Upper lobe of right lung (tissue), 1 donor: ENCODE measurements at regions not wholly inside any gene's neighbourhood (a gene's known extent, or its start where the extent isn't known, plus 50 kb on each side); places are given as distances from the start of the nearest gene placed in this dataset.

ENCODE experiments used
- ATAC-seq: fragments of 200-7000 bp; cut with Tn5 transposase; one replicate; pipeline ENCODE4 v1.9.1; 2020; ENCODE audit warnings: mild to moderate bottlenecking, moderate library complexity
- DNase-seq: peaks from one replicate; pipeline ENCODE4 v3.0.0-alpha.2; 2020
- H3K27ac ChIP-seq: fragments of 200-600 bp; one replicate; pipeline ENCODE4 v1.8.0; 2022
- H3K27me3 ChIP-seq: fragments of 200-600 bp; one replicate; pipeline ENCODE4 v1.8.0; 2022; ENCODE audit warnings: mild to moderate bottlenecking
- H3K36me3 ChIP-seq: fragments of 200-600 bp; one replicate; pipeline ENCODE4 v1.8.0; 2022
- H3K4me1 ChIP-seq: fragments of 200-600 bp; one replicate; pipeline ENCODE4 v1.8.0; 2022
- H3K4me3 ChIP-seq: fragments of 200-600 bp; one replicate; pipeline ENCODE4 v1.8.0; 2022; ENCODE audit warnings: mild to moderate bottlenecking
- H3K9me3 ChIP-seq: fragments of 200-600 bp; one replicate; pipeline ENCODE4 v1.8.0; 2022
- CTCF ChIP-seq: fragments of 200-600 bp; IDR thresholded peaks from one replicate; pipeline ENCODE4 v1.8.0; 2022; ENCODE audit warnings: antibody characterized with exemption
- intact Hi-C: fragments of 100-400 bp; cut with DNase I; formaldehyde crosslinking; loops from one replicate; pipeline ENCODE4 v1.11.0; 2022
- donor health status: DM: no; HTN: yes; CAD: no; lungs with severe emphysema.

DNA sequence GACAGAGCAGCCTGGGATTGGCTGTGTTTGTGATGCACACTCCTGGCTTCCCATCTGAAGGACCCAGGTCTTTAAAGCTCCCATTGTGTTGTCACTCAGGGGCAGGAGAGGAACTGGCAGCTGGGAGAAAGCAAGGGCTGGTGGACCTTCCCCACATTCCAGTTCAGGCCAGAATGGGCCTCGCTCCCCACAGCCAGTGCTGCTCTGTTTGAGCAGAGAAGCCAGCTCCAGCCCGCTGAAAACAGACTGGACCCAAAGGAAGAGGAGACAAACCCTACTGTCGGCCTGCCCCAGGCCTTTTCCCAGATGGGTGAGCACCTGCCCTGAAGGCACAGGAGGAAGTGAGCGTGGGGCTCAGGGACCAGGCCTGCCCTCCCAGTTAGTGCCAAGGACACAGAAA is 499.4 kb downstream of the NPHP4 start:
- DNase-seq (no peak), ATAC-seq (no peak)
- Histone ChIP-seq H3K27ac (no peak overlapping the region), H3K4me3 (no peak overlapping the region), H3K9me3 (no peaks in the 10 kb centered on the region), H3K36me3 (no peaks in the 10 kb centered on the region), H3K27me3 (peaks cover 20% of the 10 kb centered on the region), H3K4me1 (no peaks in the 10 kb centered on the region)
- intact Hi-C loops: no loop called here
- TF ChIP-seq CTCF: no peak

- Histone ChIP-seq H3K27ac (no peak overlapping the region), H3K9me3 (no peaks in the 10 kb centered on the region), H3K4me1 (no peaks in the 10 kb centered on the region), H3K36me3 (no peaks in the 10 kb centered on the region), H3K4me3 (no peak overlapping the region), H3K27me3 (peaks cover 27% of the 10 kb centered on the region)
- ATAC-seq (no peak), DNase-seq (no peak)
- intact Hi-C loops: no loop called here
- TF ChIP-seq CTCF: no peak
Measured at GRCh38 chr1:5491207-5491904, 500.9 kb downstream of the NPHP4 start.

GRCh38 chr1:5490635-5491034 is 501.6 kb downstream of the NPHP4 start:
- no peak for ATAC-seq
- peaks cover 24% of the 10 kb centered on the region for H3K27me3 ChIP-seq
- no peak for TF ChIP-seq CTCF
- no peaks in the 10 kb centered on the region for H3K36me3 ChIP-seq
- no peaks in the 10 kb centered on the region for H3K4me1 ChIP-seq
- intact Hi-C loops: no loop called here
- no peaks in the 10 kb centered on the region for H3K9me3 ChIP-seq
- no peak overlapping the region for H3K4me3 ChIP-seq
- DNase-seq: no peak
- H3K27ac ChIP-seq: no peak overlapping the region

DNA sequence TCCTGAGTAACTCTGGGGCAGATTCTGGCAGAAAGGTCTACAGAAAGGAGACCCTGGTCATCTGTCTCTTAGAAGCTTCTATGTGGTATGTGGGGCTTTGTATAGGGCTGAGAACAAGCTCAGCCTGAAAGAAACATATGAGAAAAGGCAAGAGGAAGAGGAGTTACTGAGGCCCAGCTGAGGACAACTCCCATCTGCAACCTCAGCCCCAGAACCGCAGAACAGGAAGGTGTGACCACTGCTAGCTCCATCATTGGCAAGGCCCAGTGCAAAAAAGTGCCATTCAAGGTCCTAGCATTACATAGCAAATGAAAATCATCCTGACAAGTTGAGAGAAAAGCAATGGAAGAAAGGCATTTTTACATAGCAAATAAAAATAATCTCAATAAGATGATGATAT is 503.8 kb downstream of the NPHP4 start:
- no peak for TF ChIP-seq CTCF
- Histone ChIP-seq H3K4me1 (no peaks in the 10 kb centered on the region), H3K27ac (no peak overlapping the region), H3K9me3 (no peaks in the 10 kb centered on the region), H3K27me3 (peaks cover 30% of the 10 kb centered on the region), H3K36me3 (no peaks in the 10 kb centered on the region), H3K4me3 (no peak overlapping the region)
- intact Hi-C loops: no loop called here
- DNase-seq: no peak
- ATAC-seq: no peak

GRCh38 chr1:5485968-5486696 is 506.1 kb downstream of the NPHP4 start:
- H3K27me3 ChIP-seq: peaks cover 31% of the 10 kb centered on the region
- intact Hi-C loops: no loop called here
- no peaks in the 10 kb centered on the region for H3K4me1 ChIP-seq
- H3K36me3 ChIP-seq: no peaks in the 10 kb centered on the region
- no peak for ATAC-seq
- no peaks in the 10 kb centered on the region for H3K9me3 ChIP-seq
- DNase-seq: no peak
- no peak overlapping the region for H3K4me3 ChIP-seq
- no peak overlapping the region for H3K27ac ChIP-seq
- no peak for TF ChIP-seq CTCF
